HG03469 (cell line): ENCODE measurements at regions not wholly inside any gene's neighbourhood (a gene's known extent, or its start where the extent isn't known, plus 50 kb on each side); places are given as distances from the start of the nearest gene placed in this dataset.

Experiments
- ATAC-seq: cut with Tn5 transposase; IDR thresholded peaks from one replicate; pipeline ENCODE4 v1.9.1; 2021; ENCODE audit warnings: mild to moderate bottlenecking, moderate library complexity, moderate number of reproducible peaks; ENCODE audit not compliant: unreplicated experiment

DNA sequence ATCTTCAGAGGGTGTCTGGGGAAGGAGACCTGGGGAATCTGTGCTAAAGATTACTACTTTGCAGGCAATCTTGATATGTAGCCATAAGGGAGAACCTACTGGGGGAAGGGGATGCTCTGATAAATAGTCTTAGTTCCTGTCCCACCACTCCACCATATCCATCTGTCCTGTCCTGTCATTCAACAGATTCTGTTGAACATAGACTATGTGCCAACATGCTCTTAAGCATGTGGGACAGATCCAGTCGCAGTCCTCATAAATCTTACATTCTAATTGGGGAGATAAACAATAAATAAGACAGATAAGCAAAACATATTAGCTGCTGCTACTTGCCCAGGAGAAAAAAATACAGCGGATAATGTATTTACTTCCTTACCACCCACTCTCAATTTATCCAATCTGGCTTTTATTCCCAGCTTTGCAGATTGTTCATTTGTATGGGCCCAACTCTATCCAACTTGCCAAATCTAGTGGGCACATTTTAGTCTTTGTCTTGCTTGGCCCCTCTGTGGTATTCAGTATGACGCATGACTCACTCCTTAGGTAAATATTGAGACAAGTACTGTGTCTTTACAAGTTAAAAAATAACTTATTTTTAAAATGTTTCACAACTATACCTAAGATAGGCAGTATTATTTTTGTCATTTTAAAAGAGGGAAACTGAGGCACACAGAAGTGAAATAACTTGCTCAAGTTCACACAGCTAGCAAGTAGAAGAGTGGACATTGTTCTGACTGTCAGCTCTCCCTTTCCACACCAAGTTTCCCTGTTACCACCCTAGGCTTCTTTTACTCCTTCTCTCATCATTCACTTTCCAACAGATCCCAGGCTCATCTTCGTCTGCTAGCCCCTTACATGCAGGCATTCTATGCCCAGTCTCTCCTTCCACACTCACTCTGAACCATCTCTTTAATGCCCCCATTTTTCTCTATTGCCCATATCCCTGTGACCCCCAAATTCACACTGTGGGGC lies 133.6 kb upstream of the SESN3 start:
- no peak for ATAC-seq

DNA sequence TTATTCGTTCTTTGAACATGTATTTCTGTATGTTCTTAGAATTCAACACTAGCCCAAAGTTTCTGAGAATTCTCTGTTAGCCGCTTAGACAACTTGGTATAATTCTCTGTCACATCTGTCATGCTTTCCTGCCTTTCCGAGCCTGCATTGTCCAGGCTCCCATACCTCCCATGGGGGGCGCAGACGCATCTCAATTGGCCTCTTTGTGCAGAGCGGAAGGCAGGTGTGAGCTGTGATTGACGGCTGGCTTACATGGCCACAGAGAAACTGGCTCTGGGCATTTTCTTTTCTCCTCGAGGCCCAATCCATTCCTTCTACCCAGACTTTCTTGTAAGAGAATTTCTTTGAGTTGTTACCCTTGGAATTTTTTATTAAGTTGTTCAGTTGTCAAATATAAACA lies 132.7 kb upstream of the SESN3 start:
- ATAC-seq = no peak

DNA sequence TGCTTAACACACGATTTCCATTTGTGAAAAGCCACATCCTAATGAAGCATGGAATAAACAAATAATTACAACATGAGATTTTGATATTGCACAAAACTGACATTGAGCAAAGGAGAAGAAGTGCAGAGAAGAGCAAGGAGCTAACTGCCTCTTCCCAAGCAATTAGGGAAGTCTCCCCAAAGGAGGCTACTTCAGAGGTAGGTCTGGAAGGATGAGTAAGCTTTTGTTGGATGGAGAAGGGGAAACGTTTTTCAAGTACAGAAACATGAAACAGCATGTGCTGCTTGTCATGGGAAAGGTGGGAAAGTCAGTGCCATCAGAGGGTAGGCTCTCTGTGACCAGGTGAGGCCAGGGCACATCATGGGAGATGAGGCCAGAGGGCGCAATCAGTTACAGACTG lies 132.2 kb upstream of the SESN3 start:
- no peak for ATAC-seq

DNA sequence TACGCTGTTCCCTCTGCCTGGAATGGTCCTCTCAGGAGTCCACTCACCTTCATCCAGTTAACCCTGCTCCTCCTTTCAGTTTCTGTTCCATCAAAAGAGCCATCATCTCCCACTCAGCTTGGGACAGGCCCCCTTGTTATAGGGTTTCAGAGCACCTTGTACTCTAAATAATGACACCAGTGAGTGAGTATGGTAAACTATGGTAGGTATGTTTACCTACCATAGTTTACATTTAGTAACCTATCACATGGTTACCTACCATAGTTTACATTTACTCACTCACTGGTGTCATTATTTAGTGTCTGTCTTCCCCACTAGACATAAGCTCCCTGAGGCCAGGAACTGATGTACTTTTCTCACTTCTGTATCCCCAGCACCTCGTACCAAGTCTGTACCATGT lies 130.2 kb upstream of the SESN3 start:
- ATAC-seq = no peak

DNA sequence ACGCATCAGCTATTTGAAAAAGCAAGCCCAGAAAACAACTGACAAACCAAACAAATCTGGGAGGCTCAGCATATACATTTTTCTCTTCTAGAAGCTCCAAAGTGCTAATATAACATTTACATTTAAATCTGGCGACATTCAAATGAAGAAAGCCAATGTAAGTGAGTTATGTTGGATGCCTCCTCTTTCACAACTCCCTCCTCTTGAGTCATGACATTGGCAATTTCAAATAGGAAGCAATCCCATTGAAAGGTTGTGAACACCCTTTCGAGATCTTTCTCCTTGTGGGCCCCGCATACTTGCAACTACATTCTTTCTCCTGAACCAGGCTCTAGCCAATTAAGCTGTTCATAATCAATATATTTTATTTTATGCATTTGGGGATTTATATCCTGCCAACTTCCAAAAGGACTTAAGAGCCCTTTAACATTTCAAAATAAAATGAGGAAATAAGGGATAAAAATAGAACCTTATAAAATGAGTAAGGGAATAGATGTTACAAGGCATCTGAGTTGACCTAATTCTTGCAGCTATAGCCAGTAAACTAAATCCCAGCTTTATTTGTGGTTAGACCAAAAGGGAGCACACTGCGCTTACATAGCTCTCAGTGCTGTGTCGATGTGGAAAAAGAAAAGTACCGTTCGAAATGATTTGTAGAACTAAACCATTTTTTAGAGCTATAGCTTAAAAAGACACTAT lies 129.5 kb upstream of the SESN3 start:
- ATAC-seq = no peak

DNA sequence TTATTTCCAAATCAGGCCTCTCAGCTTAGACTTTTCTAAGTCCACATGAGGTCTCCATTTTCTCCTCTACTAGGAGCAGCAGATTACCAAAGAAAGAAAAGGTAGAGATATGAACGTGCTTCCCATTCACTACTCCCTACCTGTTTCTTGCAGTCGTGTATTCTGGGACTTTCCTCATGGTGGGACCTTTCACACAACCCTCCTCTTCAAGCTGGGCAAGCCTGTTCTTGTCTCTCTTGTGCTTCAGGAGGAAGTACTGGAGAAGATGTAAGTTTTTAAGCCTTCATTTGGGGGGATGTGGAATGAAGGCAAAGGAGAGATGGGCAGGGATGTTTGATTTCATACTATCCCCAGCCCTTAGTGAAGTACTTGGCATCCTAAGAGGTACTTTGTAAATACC lies 128.8 kb upstream of the SESN3 start:
- ATAC-seq = no peak

DNA sequence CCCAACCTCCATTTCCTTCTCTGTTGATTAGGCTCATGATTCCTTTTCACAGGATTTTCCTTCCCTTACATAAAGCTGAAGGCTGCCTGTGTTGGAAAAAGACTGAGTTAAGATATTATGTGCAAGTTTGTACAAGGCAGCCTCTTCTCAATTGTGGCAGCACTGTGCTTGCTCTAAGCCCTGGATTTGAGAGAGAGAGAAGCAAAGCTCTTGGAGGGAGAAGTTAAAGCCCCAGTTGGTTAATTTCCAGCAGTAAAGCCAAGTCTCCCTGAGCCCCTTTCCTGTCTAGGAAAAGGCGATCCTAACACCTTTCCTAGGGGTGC lies 128.3 kb upstream of the SESN3 start:
- ATAC-seq = no peak

DNA sequence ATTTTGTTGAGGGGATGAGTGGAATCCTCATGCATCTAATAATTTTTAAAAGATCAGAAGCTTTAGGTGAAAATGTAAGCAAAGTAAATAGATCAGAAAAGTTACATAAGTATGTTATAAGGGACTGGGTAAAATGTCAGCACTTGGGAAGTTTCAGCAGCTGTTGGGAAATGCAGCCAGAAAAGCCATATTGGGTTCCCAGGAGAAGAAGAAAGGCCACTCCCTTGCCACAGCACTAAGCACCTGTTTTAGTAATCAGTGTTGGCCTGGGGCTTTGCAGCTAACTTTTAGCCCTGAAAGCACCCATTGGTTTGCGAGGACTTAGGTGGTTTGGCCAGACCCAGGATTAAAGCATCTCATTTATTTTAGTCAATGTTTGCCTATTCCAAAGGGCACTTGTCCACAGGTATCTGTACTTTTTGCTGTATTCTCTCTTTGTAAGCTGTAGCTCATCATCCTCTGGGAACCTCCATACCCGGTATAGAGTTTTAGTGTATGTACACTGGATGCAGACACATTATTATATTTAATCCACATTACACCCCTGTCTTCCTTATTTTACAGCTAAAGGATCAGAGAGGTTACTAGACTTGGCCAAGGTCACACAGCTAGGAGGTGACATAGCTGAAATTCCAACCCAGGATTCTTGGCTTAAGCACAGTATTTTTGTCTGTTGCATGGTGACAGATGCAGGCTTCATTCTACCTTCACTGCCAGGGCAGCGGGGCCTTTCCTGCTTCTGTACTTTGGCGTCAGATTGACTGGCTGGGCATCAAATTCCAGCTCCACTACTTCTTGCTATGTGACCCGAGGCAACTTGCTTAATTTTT lies 127.7 kb upstream of the SESN3 start:
- ATAC-seq = no peak

DNA sequence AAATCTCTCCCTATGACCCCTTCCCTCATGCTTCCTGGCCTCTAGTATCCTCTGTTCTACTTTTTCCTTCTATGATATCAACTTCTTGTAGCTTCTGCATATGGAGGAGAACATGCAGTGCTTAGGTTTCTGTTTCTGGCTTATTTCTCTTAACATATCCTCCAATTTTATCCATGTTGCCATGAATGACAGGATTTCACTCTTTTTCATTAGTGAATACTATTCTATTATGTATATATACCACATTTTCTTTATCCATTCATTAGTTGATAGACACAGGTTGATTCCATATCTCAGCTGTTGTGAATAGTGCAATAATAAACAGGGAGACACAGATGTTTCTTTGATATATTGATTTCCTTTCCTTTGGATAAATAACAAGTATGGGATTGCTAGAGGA lies 123.3 kb upstream of the SESN3 start:
- ATAC-seq = no peak

DNA sequence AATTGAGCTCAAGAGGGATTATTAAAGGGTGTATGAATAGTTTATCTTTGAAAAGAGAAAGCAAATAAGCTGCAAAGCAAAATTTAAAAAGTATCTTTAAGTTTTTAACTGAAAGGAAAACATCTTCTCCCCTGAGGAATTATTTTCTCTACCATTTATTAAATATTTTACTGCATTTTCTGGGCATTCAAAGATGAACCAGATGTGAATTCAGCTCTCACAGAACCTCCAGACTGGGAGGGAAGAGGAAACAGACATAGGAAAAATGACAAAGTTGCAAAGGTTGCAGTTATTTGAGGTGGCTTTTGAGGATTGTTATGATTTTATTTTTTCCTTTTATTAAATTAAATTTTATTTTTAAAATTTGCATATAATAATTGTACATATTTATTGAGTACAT lies 122.7 kb upstream of the SESN3 start:
- ATAC-seq = no peak

DNA sequence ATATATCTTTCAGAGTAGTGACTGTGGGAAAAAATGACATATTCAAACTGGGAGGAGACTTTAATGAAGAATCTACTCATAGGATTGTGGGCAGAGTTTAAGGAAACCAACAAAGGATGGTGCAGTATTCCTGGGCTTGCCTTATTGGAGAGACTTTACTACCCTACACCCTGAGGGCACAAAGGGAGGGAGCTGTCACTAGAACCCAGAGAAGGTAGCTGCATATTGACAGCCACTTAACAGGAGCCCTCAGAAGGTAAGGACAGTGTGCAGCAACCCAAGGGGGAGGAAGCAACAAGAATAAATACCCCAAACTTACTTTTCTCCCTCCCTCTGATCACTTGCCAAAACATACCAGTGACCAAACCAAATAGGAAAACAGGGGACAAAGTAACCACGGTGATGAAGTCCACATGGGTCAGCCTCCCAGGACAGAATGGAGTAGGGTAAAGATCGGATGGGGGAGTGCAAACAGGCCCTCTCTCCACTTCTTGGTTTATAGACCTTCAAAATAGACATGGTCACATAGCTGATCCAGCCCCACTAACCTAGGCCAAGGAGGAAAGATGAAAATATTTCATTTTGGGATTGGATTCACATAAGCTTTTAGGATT lies 121.8 kb upstream of the SESN3 start:
- no peak for ATAC-seq

DNA sequence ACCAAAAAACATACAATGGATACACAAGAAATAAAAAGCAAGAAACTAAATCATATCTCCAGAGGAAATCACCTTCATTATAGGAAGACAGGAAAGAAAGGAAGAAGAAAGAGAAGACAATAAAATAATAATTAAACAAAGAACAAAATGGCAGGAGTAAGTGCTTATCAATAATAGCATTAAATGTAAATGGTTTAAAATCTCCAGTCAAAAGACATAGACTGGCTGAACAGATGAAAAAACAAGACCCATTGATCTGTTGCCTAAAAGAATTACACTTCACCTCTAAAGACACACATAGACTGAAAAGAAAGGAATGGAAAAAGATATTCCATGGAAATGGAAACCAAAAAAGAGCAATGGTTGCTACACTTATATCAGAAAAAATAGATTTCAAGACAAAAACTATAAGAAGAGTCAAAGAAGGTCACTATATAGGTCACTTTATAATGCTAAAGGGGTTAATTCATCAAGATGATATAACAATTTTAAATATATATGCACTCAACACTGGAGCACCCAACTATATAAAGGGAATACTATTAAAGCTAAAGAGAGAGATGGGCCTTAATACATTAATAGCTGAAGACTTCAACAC lies 118.4 kb upstream of the SESN3 start:
- ATAC-seq = no peak

DNA sequence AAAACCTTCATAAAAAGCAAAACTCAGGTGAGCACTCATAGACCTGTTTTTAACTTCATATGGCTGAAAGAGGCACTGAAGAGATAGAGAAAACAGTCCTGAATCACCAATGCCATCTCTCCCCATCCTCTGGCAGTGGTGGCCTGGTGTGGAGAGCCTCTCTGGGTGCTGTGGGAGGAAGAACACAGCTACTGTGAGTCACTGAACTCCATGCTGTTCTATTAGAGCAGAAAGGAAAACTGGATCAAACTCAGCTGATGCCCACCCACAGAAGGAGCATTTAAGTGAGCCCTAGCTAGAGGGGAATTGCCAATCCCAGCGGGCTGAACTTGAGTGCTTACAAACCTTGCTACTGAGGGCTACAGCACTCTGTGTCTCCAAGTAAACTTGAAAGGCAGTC lies 115.3 kb upstream of the SESN3 start:
- ATAC-seq = no peak

DNA sequence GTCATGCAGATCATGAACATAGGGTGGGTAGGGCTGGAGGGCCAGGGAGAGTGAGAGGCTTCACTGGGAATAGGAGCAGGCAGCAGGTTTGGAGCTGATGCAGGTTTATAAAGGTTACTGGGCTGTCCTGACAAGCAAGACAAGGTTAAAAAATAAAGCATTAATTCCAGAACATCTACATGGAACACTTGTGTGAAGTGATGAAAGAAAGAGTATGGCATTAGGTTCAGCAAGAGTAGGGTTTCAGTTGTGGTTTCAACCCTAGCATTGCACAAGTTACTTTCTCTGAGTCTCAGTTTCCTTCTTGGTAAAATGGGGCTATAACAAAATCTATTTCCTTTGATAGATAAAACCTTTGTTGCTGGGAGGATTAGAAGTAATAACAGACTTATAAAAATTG lies 114.6 kb upstream of the SESN3 start:
- no peak for ATAC-seq

DNA sequence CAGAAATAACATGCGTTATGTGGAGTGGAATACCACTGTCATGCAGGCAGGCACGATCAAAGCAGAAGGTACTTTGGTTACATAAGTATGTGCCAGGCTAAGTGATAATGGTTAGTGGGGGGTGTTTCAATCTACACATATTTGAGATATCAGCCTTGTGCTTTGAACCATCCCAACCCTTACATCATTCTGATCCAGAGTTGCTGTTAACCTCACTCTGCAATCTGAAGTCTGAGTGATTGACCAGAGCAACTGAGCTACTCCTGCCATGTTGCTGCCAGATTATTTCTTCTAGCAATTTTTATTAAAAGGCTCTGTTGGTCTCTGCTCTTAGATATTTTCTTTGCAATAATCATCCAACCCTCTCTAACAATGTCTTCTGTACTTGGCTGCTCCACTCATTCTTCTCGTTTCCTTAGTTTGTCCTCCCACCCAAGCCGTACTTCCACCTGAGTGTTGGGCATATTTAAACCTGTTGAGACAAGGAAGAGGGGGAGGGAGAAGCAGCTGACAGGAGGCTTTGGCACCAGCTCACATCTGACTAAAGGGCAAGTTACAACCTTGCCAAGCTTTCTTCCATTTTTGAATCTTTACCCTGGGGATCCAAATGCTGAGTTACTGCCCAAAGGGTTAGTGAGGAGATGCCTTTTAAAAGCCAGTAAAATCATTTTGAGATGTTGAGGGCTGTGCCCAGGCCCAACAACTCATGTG lies 114.1 kb upstream of the SESN3 start:
- ATAC-seq = no peak

DNA sequence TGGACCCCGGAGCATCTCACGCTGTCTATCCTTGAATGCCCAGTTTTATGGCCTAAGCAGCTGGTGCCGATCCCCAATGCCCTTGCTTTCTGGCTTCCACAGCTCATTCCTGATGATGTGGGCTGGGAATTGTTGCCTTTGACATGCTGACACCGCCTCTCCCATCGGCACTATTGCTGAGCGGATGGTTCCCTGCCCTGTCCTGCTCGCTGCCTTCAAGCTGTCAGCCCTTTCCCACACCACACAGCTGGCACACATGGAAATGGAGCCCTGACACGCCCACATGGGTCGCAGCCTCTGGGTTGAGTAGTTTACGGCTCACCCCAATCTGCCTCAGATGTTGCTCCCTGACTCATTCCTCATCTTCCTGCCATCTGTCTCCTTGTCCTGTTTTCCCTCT lies 110.2 kb upstream of the SESN3 start:
- no peak for ATAC-seq

DNA sequence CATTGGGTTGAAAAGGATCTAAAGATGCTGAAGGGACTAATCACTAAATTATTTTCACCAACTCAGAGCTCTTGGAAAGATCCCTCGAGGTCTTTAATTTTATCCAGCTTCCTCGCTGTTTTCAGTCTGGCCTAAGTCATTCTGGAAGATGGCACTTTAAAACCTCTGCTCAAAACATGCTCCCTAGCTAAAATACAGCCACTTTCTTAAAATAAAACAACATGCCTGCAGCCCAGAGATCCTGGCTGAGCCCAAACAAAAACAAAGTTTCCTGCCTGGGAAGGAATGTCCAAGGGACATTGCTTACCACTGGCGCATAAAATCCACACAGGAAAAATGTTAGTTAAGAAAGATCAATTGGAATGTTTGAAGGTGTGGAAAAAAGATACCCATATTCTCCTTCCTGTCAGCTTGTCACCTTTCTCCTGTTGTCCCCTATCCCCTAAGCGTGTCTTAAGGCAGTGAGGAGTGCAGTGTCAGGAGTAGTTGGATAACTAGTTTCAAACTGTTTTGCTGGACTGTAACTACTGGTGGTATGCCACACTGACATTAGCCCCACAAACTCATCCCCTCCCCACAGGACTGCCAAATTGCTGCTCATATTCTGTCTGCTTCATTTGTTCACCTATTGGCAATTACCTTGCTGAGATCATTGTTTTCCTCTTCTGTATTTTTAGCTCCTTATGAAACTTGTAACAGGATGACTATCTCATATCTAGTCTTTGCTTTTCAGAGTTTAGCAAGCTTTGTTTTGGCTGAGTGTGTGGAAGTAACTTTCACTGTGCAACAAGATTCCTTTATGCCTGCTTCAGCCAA lies 108.3 kb upstream of the SESN3 start:
- peak; percentile 42 for ATAC-seq

DNA sequence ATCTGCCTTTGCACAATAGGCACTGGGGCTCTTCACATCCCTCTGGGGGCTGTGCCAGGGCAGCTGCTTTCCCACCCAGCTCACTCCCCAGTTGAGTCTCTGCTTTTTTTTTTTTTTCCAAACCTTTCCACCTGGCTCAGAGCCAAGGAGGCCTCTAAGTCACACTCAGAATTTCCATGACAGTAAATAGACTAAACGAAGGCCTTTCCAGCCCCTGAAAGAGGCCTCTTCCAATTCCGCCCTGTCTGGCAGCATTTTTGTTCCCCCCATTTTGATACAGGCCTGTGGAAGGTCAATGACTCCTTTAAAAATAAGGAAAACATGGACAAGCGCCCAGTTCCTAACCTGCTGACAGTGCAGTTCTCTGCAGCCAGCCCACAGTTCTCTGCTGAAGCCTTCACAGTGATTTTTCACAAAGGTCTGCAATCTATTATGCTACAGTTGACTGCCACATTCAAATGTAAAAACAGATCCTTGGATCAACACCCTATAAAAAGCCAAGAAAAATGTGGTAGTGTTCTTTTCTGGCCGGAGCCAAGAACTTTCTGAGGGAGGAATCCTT lies 107.5 kb upstream of the SESN3 start:
- ATAC-seq = no peak

DNA sequence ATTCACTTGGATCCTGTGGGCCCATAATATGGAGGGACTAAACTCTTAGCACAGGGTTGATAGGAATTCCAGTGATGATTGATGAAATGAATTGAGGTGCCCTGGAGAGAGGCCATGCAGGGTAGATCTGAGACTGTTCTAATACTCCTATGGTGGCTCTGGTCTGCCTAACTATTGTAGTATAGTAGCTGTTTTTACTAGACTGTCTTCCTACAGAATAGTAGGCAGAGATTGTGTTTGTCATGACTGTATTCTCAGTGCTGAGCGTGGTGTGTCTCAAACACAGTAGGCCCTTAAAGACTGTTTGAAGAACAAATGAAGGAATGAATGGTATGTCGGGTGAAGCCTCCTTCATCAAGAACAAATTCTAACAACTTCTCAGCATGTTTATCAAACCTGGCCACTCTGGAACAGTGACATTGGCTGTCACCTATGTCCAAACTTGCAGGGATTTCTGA lies 107.0 kb upstream of the SESN3 start:
- ATAC-seq = no peak
